Erythroblast (primary cell): ENCODE measurements at regions not wholly inside any gene's neighbourhood (a gene's known extent, or its start where the extent isn't known, plus 50 kb on each side); places are given as distances from the start of the nearest gene placed in this dataset.

Source experiments
- GATA1 ChIP-seq: IDR thresholded peaks from 2 replicates; pipeline ENCODE4 v1.6.1; 2011; ENCODE audit warnings: low read depth, mild to moderate bottlenecking, control low read depth, low read length, moderate library complexity
- POLR2A ChIP-seq: IDR thresholded peaks from 2 replicates; pipeline ENCODE4 v1.6.1; 2011; ENCODE audit warnings: mild to moderate bottlenecking, low read length

- TF ChIP-seq POLR2A: no peak
- TF ChIP-seq GATA1: no peak
These were observed 52.0 kb upstream of the ACTRT2 start for GRCh38 chr1:2969011-2969844.
